GM18505 (cell line): ENCODE measurements at regions not wholly inside any gene's neighbourhood (a gene's known extent, or its start where the extent isn't known, plus 50 kb on each side); places are given as distances from the start of the nearest gene placed in this dataset.
"Not testable (repeated sequence)": the region's sequence is repeated elsewhere in the genome, so short reads cannot be mapped to it uniquely, and the experiment has no call there.

Source experiments
- ATAC-seq: cut with Tn5 transposase; IDR thresholded peaks from one replicate; pipeline ENCODE4 v1.9.1; 2021; ENCODE audit not compliant: unreplicated experiment
- POLR2A ChIP-seq: IDR thresholded peaks from 4 replicates; pipeline ENCODE4 v1.6.1; 2011; ENCODE audit warnings: borderline replicate concordance; ENCODE audit not compliant: insufficient read depth, insufficient read length; ENCODE audit errors: extremely low read depth

DNA sequence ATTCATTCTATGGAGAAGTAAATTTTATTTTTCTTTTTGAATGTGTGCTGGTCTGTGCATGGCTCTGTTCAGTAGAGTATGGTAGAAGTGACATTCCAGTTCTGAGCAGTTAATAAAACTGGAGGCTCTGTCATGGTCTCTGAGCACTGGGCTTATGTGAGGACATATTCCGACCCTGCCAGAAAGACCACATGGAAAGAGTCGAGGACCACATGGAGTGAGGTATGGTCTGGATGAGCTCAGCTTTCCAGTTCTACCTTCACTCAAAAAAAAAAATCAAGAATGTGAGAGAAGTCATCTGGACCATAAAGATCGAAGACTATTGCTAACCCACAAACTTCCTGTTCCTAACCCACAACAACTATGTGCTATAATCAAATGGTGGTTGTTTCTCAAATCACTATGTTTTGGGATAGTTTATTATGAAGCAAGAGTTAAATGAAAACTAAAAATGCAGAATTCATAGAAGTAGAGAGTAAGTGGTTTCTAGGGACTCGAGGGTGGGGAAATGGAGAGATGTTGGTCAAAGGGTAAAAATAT, 534.2 kb upstream of the ANO5 start:
- no peak for TF ChIP-seq POLR2A
- no peak for ATAC-seq

DNA sequence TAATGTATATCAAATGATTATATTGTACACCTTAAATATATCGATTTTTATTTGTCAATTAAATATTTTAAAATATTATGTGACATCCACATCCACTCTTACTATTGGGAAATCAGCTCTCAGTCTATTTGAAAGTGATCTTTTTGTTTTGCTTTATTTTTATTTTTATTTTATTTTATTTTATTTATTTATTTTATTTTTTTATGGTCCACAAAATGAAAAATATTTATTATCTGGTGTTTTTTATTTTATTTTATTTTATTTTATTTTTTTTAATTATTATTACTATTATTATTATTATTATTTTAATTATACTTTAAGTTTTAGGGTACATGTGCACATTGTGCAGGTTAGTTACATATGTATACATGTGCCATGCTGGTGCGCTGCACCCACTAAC, 533.5 kb upstream of the ANO5 start:
- not testable (repeated sequence) for ATAC-seq

DNA sequence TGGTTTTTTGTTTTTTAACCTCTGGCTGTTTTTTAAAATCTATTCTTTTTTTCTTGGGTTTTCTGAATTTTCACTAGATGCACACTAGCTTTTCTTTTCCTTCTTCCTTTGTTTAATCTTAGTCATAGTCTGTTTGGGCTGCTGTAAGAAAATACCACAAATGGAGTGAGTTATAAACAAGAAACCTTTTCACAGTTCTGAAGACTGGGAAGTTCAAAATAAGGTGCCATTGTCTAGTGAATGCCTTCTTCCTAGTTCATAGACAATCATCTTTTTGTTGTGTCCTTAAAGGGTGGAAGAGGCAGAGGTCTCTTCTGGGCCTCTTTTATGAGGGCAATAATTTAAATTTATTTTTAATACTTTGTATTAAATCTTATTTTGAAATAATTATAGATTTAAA, 532.9 kb upstream of the ANO5 start:
- ATAC-seq = no peak
- TF ChIP-seq POLR2A = no peak

DNA sequence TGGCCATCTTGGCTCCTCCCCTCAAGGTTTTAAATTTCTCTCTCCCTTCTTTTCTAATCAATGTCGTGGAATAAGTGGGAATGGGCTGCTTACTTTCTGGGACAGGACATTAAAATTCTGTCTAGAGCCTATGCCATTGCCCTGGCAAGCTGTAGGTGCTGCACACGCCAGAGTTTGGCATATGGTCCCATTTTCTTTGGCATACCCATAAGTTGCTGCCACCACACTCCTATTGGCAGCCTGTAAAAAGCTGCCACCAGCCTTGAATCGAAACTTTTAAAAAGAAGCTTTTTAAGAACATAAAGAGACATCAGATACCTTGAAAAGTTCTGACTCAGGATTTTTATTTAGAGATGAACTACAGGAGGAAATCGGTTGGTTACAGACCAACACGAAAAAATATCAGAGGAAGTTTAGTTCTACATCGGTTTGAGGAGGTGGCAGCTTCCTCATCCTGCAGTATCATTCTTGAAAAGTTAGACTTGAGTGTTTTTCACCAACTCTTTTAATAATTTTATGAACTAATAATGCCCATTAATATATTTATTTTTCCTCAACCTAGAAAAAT, 517.8 kb upstream of the ANO5 start:
- no peak for ATAC-seq
- no peak for TF ChIP-seq POLR2A

DNA sequence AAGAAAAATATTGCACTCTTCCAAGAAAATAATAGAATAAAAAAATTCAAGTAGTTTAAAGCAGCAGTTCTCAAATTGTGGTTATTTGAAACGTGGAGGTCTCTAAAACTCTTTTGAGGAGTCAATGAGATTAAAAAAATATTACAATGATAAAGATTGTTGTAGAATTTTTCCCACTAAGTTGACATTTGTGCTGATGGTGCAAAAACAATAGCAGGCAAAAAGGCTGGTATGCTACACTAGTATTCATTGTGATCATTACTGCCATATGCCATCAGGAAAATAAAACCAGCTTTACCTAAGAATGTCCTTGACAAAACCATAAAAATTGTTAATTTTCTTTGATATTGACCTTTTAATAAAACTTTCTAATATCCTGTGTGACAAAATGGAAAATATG, 505.2 kb upstream of the ANO5 start:
- no peak for ATAC-seq
- no peak for TF ChIP-seq POLR2A

DNA sequence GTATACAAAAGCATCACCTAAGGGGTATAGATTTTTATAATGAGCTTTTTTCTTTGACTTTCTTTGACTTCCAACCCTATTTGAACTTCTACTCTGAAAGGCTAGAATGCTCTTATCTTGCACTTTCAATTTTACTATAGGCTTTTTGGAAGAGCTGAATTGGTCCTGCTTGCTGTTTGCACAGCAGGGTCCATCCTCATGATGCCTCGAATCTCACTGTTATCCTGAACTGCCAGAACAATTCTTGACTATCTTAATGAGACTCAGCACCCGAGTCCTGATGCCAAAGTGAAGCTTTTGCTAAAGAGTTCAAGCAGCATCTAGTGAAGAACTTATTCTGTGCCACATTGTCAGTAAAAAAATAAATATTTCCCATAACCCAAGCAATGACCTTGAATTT, 488.3 kb upstream of the ANO5 start:
- ATAC-seq = no peak
- TF ChIP-seq POLR2A = no peak

DNA sequence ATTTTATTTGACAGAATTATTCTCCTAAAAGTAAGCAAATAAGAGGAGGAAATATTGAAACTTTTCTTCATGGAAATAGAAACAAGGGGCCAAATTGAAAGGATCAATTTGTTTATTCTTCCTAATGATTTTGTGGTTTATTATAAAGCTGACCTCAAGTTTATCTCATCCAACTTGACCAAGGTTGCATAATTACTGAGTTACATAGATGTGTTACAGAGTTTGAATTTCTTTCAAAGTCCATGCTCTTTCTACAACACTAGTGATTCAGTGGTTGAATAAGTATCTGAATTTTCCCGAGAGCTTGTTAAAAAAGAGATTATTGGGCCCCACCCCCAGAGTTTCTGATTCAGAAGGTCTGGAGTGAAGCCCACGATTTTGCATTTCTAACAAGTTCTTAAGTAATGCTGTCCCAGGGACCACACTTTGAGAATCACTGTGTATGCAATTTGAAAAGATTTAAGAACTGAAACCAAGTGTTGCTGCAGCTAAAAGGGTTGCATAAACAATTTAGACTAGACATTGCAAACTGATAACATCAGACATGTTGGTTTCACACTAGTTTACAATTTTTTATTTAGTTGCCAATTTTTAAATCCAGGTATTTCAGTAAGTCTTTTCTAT, 485.7 kb upstream of the ANO5 start:
- no peak for TF ChIP-seq POLR2A

DNA sequence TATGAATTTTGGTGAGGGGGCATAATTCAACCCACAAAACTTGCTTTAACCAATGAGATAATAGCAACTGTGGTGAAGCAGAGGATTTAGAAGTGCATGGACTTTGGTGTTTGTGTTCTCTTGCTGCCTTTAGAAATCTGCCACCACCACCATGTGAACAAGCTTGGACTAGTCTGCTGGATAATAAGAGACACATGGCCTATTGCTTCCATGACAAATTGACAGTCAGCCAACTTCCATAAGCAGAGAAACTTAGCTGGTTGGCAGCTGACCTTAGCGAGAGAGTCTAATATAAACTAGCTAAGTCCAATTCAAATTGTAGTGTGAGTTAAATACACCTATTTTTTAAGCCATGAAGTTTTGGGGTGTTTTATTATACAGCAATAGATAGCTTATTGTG, 482.1 kb upstream of the ANO5 start:
- ATAC-seq = no peak
- TF ChIP-seq POLR2A = no peak

More for the DNA sequence above, 485.7 kb upstream of the ANO5 start:
- ATAC-seq = no peak

DNA sequence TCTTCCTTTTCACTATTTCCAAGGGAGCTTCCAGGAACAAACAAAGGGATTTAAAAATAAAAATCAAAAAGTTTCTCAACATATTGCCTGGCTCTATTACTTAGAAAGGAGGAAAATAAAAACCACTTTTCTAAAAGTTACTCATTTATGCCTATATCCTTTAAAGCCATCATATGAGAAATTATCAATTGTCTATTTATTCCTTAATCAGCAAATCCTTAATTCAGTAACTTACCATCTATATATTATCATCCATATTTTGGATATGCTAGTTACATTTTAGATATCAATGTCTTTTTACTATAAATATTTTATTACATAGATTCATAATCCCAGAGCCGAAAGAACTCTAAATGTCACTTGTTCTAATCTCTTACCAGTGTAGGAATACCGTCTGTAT, 481.5 kb upstream of the ANO5 start:
- TF ChIP-seq POLR2A = no peak
- no peak for ATAC-seq

DNA sequence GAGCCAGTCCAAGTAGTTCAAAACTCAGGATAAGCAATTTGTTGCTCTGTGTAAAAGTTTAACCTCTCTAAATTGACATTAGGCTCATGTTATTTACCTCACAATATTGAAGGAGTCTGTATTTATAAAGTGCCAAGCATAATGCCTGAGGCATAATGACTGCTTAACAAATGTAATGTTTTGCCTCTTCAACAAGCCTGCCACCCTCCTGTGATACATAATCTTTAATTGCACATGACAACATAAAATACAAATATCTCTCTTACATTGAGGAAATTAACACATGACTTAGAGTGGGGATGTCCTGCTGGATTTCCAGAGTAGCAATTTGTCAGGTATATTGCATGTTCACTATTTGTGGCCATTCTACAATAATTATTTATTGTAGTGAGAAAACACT, 469.2 kb upstream of the ANO5 start:
- ATAC-seq = no peak
- TF ChIP-seq POLR2A = no peak

DNA sequence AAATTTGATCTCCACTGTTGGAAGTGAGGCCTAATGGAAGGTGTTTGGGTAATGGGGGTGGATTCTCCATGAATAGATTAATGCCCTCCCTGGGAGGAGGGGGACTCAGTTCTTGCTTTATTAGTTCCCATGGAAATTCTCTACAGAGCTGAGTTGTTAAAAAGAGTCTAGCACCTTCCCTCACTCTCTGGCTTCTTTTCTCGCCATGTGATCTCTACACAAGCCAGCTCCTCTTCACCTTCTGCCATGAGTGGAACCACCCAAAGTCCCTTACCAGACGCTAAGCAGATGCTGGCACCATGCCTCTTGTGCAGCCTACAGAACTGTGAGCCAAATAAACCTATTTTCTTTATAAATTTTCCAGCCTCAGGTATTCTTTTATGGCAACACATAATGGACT, 465.8 kb upstream of the ANO5 start:
- no peak for TF ChIP-seq POLR2A
- no peak for ATAC-seq

DNA sequence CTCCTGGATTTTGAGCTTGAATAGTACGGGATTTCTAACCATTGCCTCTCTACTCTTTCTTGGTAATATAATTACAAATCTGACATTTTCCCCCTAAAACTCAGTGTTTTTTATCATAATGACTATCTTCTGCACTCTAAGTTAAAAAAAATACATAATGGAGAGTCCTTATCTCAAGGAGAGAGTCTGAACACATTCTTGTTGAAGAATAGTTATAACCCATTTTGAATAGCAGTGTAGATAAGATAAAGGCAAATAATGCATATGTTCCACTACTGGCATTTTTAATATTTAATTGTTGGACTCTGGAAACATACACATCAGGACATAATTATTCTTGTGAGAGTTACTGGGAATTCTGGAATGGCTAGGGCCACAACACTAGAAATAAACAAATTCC, 456.5 kb upstream of the ANO5 start:
- no peak for ATAC-seq
- no peak for TF ChIP-seq POLR2A

DNA sequence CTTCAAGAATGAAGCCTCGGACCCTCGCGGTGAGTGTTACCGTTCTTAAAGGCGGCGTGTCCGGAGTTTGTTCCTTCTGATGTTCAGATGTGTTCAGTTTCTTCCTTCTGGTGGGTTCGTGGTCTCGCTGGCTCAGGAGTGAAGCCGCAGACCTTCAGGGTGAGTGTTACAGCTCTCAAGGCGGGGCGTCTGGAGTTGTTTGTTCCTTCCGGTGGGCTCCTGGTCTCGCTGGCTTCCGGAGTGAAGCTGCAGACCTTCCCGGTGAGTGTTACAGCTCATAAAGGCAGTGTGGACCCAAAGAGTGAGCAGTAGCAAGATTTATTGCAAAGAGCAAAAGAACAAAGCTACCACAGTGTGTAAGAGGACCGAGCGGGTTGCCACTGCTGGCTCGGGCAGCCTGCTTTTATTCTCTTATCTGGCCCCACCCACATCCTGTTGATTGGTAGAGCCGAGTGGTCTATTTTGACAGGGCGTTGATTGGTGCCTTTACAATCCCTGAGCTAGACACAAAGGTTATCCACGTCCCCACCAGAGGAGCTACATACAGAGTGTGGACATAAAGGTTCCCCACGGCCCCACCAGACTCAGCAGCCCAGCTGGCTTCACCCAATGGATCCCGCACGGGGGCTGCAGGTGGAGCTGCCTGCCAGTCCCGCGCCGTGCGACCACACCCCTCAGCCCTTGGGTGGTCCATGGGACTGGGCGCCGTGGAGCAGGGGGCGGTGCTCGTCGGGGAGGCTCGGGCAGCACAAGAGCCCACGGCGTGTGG, 440.2 kb upstream of the ANO5 start:
- ATAC-seq = not testable (repeated sequence)

DNA sequence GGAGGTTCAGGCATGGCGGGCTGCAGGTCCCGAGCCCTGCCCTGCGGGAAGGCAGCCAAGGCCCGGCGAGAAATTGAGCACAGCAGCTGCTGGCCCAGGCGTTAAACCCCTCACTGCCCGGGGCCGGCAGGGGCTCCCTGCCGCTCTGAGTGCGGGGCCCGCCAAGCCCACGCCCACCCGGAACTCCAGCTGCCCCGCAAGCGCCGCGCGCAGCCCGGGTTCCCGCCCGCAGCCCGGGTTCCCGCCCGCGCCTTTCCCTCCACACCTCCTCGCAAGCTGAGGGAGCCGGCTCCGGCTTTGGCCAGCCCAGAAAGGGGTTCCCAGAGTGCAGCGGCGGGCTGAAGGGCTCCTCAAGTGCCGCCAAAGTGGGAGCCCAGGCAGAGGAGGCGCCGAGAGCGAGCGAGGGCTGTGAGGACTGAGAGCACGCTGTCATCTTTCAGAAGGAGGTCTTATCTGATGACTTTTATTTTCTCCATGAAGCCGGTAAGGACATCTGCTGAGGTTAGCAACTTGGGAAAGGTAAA, 439.6 kb upstream of the ANO5 start:
- ATAC-seq = not testable (repeated sequence)
